GM18867 (cell line): ENCODE measurements at regions not wholly inside any gene's neighbourhood (a gene's known extent, or its start where the extent isn't known, plus 50 kb on each side); places are given as distances from the start of the nearest gene placed in this dataset.
A peak's percentile ranks its signal among the peaks of the same experiment; 100 is the strongest.
"Not testable (repeated sequence)": the region's sequence is repeated elsewhere in the genome, so short reads cannot be mapped to it uniquely, and the experiment has no call there.

Source experiments
- ATAC-seq: cut with Tn5 transposase; IDR thresholded peaks from one replicate; pipeline ENCODE4 v1.9.1; 2021; ENCODE audit warnings: mild to moderate bottlenecking, moderate library complexity; ENCODE audit not compliant: unreplicated experiment

GRCh38 chr15:70526221-70526973, 237.0 kb downstream of the UACA start:
- ATAC-seq, result no peak

- no peak for ATAC-seq
Measured at GRCh38 chr15:70525551-70525950, 237.8 kb downstream of the UACA start.

GRCh38 chr15:70524470-70524869, 238.9 kb downstream of the UACA start:
- ATAC-seq, result no peak

GRCh38 chr15:70523616-70524015, 239.7 kb downstream of the UACA start:
- no peak for ATAC-seq

- ATAC-seq, result no peak
Measured at GRCh38 chr15:70523192-70523591, 240.2 kb downstream of the UACA start.

GRCh38 chr15:70522323-70522966, 240.9 kb downstream of the UACA start:
- ATAC-seq, result no peak

- ATAC-seq, result no peak
Measured at GRCh38 chr15:70521576-70522322, 241.6 kb downstream of the UACA start.

GRCh38 chr15:70519616-70520015, 243.7 kb downstream of the UACA start:
- ATAC-seq, result no peak

GRCh38 chr15:70519004-70519365, 244.4 kb downstream of the UACA start:
- ATAC-seq, result no peak

GRCh38 chr15:70518201-70519003, 245.0 kb downstream of the UACA start:
- ATAC-seq, result no peak

- no peak for ATAC-seq
Measured at GRCh38 chr15:70517194-70517590, 246.2 kb downstream of the UACA start.

GRCh38 chr15:70516408-70517193, 246.8 kb downstream of the UACA start:
- no peak for ATAC-seq

- ATAC-seq, result no peak
Measured at GRCh38 chr15:70514251-70514650, 249.1 kb downstream of the UACA start.

- no peak for ATAC-seq
Measured at GRCh38 chr15:70513819-70514218, 249.5 kb downstream of the UACA start.

GRCh38 chr15:70512772-70513362, 250.5 kb downstream of the UACA start:
- ATAC-seq, result peak; percentile 69

- ATAC-seq, result not testable (repeated sequence)
Measured at GRCh38 chr15:70511972-70512587, 251.3 kb downstream of the UACA start.

- ATAC-seq, result no peak
Measured at GRCh38 chr15:70510433-70510832, 252.9 kb downstream of the UACA start.

- no peak for ATAC-seq
Measured at GRCh38 chr15:70509731-70510143, 253.6 kb downstream of the UACA start.

- ATAC-seq, result no peak
Measured at GRCh38 chr15:70509282-70509662, 254.1 kb downstream of the UACA start.
